Mucosa of descending colon (tissue), 3 donors: ENCODE measurements at regions not wholly inside any gene's neighbourhood (a gene's known extent, or its start where the extent isn't known, plus 50 kb on each side); places are given as distances from the start of the nearest gene placed in this dataset.

ENCODE experiments used
- ATAC-seq: fragments of 200-7000 bp; cut with Tn5 transposase; one replicate; pipeline ENCODE4 v1.9.1; 2020; ENCODE audit warnings: mild to moderate bottlenecking, moderate library complexity
- DNase-seq, 3 donors: peaks; one replicate each; pipeline ENCODE4 v3.0.0-alpha.2; 2020
- H3K36me3 ChIP-seq: fragments of 200-600 bp; one replicate; pipeline ENCODE4 v1.8.0; 2021; ENCODE audit warnings: low read depth, mild to moderate bottlenecking
- H3K4me1 ChIP-seq: fragments of 200-600 bp; one replicate; pipeline ENCODE4 v1.8.0; 2021; ENCODE audit warnings: low read depth, mild to moderate bottlenecking
- H3K4me3 ChIP-seq: fragments of 200-600 bp; one replicate; pipeline ENCODE4 v1.8.0; 2021; ENCODE audit warnings: mild to moderate bottlenecking
- H3K9me3 ChIP-seq: fragments of 200-600 bp; one replicate; pipeline ENCODE4 v1.8.0; 2021; ENCODE audit warnings: mild to moderate bottlenecking
- intact Hi-C, 2 donors: fragments of 100-400 bp; cut with DNase I in 1 of 2; cut with micrococcal nuclease in 1 of 2; formaldehyde crosslinking; loops; one replicate each; pipeline versions ENCODE4 v1.11.0 to v1.11.1; 2022; cut with DNase I, micrococcal nuclease
- TF ChIP-seq, protein P1 (sequence below): fragments of 200-600 bp; IDR thresholded peaks from one replicate; pipeline ENCODE4 v1.8.0; 2022; ENCODE audit warnings: antibody characterized with exemption, mild to moderate bottlenecking
- donor health status: DM: no; HTN: no; CAD: no; lungs with moderate emphysema.
- donor health status: DM: no; HTN: no; CAD: no.
- donor health status: DM: no; HTN: yes; CAD: no.

DNA sequence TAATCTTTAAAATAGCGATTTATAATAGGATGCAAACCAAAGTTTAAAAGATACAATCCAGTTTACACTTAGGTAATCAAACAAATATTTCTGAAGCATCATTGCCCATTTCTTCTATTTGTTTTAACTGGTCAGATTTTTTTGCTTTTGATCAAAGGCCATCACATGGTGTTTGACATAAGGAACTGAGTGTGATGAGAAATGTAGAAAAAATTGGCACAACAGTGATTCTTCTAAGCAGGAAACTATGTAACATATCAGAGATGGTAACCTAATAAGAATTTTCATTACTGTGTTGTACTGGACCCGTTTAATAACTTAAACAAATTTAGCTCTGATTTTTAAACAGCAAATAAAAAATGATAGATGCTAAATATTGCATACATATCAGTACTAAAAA is 644.7 kb upstream of the KLF12 start:
- Histone ChIP-seq H3K9me3 (no peaks in the 10 kb centered on the region), H3K4me1 (no peaks in the 10 kb centered on the region), H3K36me3 (no peaks in the 10 kb centered on the region), H3K4me3 (no peak overlapping the region)
- TF ChIP-seq, protein P1, sequence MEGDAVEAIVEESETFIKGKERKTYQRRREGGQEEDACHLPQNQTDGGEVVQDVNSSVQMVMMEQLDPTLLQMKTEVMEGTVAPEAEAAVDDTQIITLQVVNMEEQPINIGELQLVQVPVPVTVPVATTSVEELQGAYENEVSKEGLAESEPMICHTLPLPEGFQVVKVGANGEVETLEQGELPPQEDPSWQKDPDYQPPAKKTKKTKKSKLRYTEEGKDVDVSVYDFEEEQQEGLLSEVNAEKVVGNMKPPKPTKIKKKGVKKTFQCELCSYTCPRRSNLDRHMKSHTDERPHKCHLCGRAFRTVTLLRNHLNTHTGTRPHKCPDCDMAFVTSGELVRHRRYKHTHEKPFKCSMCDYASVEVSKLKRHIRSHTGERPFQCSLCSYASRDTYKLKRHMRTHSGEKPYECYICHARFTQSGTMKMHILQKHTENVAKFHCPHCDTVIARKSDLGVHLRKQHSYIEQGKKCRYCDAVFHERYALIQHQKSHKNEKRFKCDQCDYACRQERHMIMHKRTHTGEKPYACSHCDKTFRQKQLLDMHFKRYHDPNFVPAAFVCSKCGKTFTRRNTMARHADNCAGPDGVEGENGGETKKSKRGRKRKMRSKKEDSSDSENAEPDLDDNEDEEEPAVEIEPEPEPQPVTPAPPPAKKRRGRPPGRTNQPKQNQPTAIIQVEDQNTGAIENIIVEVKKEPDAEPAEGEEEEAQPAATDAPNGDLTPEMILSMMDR, result no peak
- ATAC-seq, result no peak
- no peak for DNase-seq
- intact Hi-C loops, result no loop called here

DNA sequence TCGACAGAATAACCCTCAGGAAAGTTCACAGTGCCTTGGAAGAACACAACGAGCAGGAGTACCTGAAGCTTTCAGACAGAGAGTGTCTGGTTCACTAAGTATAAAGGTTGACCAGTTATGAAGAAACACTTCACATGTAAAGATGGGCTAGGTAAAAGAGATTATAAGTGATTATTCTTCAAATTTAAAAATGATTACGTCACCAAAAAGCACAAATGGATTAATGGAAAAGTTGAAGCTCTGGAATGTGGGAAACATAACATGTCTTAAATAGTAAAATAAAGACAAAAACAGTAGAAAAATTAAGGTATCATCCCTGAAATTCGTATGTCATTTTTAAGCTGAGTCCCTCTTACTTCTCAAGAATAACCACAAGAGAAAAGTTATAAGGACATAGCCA is 643.9 kb upstream of the KLF12 start:
- ATAC-seq, result no peak
- intact Hi-C loops, result no loop called here
- no peaks in the 10 kb centered on the region for H3K9me3 ChIP-seq
- TF ChIP-seq, protein P1, result no peak
- H3K4me1 ChIP-seq, result no peaks in the 10 kb centered on the region
- no peak for DNase-seq
- H3K4me3 ChIP-seq, result no peak overlapping the region
- no peaks in the 10 kb centered on the region for H3K36me3 ChIP-seq

DNA sequence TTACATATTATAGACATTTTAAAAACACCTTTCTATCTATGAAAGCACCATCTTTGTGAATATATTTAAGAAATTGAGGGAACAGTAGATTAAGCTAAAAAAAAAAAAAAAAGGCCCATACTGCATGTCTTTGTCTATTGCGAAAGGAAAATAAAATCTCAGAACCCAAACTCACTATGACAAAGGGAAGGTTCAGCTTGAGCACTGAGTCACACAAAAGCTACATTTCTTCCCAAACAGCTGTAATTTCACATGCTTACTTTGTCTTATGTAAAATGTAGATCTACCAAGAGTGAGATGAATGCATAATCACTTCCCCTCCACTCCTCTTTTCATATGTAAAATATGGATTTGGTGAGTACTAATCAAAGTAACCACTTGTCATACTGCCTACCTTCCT is 640.1 kb upstream of the KLF12 start:
- H3K4me3 ChIP-seq, result no peak overlapping the region
- TF ChIP-seq, protein P1, result no peak
- DNase-seq (no peak), ATAC-seq (no peak)
- H3K9me3 ChIP-seq, result no peaks in the 10 kb centered on the region
- no peaks in the 10 kb centered on the region for H3K36me3 ChIP-seq
- intact Hi-C loops, result no loop called here
- no peaks in the 10 kb centered on the region for H3K4me1 ChIP-seq

DNA sequence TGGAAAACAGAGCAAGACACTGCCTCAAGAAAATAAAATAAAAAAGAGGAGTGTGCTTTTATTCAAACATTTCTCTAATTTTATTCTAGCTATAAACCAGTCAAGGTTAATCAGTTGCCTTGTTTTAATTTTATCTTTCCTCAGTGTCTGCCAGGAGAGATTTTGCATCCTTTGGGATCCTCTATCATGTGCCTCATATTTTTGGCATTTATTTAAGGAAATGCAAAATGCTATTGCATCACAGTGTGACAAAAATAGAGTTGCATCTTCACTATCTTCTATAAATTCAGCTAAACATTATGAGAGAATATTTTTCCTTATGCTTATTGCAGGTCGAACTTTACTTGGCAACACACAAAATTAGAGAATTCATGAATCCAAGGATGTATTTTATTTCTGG is 639.0 kb upstream of the KLF12 start:
- no peaks in the 10 kb centered on the region for H3K4me1 ChIP-seq
- no peaks in the 10 kb centered on the region for H3K9me3 ChIP-seq
- ATAC-seq, result no peak
- H3K4me3 ChIP-seq, result no peak overlapping the region
- no peaks in the 10 kb centered on the region for H3K36me3 ChIP-seq
- intact Hi-C loops, result no loop called here
- DNase-seq, result no peak
- TF ChIP-seq, protein P1, result no peak

DNA sequence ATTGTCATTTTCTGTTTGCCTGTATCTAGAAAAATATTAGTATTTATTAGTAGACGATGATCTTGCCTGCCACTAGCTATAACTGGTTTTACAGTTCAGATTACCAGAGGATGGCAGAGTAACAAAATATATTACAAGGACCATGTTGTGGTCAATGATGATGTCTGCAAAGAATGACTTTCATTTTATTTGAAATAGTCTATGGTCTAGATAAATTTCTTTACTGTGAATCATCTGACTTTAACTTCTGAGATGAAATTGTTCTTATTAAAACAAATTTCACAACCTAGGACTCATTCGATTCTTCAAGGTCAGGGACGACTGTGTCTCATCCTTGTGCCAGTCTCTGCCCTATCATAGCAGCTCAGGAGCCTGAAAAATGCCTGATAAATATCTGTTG is 637.8 kb upstream of the KLF12 start:
- ATAC-seq, result no peak

DNA sequence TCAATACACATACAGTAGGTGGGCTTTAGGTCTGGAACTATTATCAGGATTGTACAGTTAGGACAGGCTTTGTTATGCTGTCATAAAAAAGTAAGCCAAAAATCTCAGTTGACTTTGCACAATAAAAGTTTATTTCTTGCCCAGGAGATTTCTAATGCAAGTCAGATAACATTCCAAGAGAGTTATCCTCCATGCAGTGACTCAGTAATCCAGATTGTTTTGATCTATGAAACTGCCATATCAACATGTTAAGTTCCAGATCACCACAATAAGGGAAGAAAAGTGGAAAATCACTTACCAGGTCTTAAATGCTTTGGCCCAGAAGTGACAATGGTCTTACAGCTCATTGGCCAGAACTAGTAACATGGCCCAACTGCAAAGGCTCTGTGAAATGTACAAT is 636.2 kb upstream of the KLF12 start:
- TF ChIP-seq, protein P1, result no peak
- H3K4me3 ChIP-seq, result no peak overlapping the region
- H3K4me1 ChIP-seq, result no peaks in the 10 kb centered on the region
- H3K9me3 ChIP-seq, result no peaks in the 10 kb centered on the region
- ATAC-seq (no peak), DNase-seq (no peak)
- intact Hi-C loops, result no loop called here
- H3K36me3 ChIP-seq, result no peaks in the 10 kb centered on the region

More for the DNA sequence above, 637.8 kb upstream of the KLF12 start:
- TF ChIP-seq, protein P1, result no peak
- H3K4me1 ChIP-seq, result no peaks in the 10 kb centered on the region
- intact Hi-C loops, result no loop called here
- H3K4me3 ChIP-seq, result no peak overlapping the region
- no peaks in the 10 kb centered on the region for H3K36me3 ChIP-seq
- no peak for DNase-seq
- no peaks in the 10 kb centered on the region for H3K9me3 ChIP-seq
